Tibial nerve (tissue), 4 donors: ENCODE measurements at regions not wholly inside any gene's neighbourhood (a gene's known extent, or its start where the extent isn't known, plus 50 kb on each side); places are given as distances from the start of the nearest gene placed in this dataset.

Source experiments
- EP300 ChIP-seq, 2 donors: sonication (generic); formaldehyde crosslinking; IDR thresholded peaks; one replicate each; pipeline ENCODE4 v1.6.1; 2017; ENCODE audit warnings: antibody characterized with exemption in 2 of 2, mild to moderate bottlenecking in 1 of 2
- POLR2A ChIP-seq, 2 donors: fragments of 450-650 bp; IDR thresholded peaks; one replicate each; pipeline ENCODE4 v1.6.1; 2017; ENCODE audit warnings: antibody characterized with exemption in 2 of 2, mild to moderate bottlenecking in 2 of 2, moderate library complexity in 2 of 2
- TF ChIP-seq, protein P1 (sequence below), 5 experiments: fragments of 200-600 bp in 3 of 5; fragments of 450-650 bp in 2 of 5; sonication (generic) in 3 of 5; IDR thresholded peaks; one replicate each; pipeline ENCODE4 v1.5.1; 2016 to 2019; ENCODE audit warnings: antibody characterized with exemption in 5 of 5, mild to moderate bottlenecking in 3 of 5, moderate library complexity in 2 of 5

DNA sequence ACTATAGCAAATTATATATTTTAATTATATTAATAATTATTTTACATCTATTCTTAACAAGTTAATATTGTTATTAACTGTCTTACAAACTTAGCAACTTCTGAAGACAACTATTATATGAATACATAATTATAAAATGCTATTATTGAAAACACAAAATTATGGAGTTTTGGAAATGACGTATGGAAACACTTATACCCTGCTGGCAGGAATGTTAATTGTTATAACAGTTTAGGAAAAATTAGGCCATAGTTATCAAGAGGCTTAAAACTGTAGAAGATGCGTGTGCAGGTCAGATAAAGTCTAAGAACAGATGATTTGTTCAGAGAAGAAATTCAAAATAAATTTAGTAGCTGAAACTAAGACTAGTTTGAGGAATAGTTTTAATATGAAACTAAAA is 211.7 kb downstream of the FAT4 start:
- TF ChIP-seq, protein P1, sequence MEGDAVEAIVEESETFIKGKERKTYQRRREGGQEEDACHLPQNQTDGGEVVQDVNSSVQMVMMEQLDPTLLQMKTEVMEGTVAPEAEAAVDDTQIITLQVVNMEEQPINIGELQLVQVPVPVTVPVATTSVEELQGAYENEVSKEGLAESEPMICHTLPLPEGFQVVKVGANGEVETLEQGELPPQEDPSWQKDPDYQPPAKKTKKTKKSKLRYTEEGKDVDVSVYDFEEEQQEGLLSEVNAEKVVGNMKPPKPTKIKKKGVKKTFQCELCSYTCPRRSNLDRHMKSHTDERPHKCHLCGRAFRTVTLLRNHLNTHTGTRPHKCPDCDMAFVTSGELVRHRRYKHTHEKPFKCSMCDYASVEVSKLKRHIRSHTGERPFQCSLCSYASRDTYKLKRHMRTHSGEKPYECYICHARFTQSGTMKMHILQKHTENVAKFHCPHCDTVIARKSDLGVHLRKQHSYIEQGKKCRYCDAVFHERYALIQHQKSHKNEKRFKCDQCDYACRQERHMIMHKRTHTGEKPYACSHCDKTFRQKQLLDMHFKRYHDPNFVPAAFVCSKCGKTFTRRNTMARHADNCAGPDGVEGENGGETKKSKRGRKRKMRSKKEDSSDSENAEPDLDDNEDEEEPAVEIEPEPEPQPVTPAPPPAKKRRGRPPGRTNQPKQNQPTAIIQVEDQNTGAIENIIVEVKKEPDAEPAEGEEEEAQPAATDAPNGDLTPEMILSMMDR (IDR thresholded peaks at IDR 0.05), result no peak
- TF ChIP-seq POLR2A (IDR thresholded peaks at IDR 0.05) (no peak), EP300 (IDR thresholded peaks at IDR 0.05) (no peak)
